NOMO-1 treated with DMSO at 0.1 percent for 48 hours (cell line): ENCODE measurements at regions not wholly inside any gene's neighbourhood (a gene's known extent, or its start where the extent isn't known, plus 50 kb on each side); places are given as distances from the start of the nearest gene placed in this dataset.

Experiments
- DNase-seq: peaks from one replicate; lab custom pipeline; 2025; ENCODE audit not compliant: unreplicated experiment; lab: John Stamatoyannopoulos, UW

GRCh38 chr12:75844049-75844770 is 187.4 kb downstream of the PHLDA1 start:
- DNase-seq, result no peak

DNA sequence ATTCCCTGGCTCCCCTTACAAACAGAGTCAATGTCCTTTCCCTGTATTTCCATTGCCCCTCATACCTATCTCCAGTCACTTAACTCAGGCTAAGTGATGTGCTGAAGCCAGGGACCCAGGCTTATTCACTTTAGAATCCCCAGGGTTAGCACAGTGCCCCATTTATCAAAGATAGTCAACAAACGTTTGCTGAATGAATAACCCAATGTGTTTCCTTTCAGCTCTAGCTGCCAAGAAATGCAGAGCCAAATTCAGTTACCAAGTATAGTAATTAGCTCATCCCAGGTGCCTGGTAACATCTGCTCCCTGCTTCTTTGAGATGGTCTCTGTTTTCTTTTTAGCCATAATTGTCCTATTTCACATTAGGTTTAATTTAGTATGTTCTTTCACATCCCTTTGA is 189.5 kb downstream of the PHLDA1 start:
- DNase-seq, result no peak

- DNase-seq, result no peak
Measured at GRCh38 chr12:75840994-75841355, 190.6 kb downstream of the PHLDA1 start.

- DNase-seq, result no peak
Measured at GRCh38 chr12:75838309-75838708, 193.3 kb downstream of the PHLDA1 start.

DNA sequence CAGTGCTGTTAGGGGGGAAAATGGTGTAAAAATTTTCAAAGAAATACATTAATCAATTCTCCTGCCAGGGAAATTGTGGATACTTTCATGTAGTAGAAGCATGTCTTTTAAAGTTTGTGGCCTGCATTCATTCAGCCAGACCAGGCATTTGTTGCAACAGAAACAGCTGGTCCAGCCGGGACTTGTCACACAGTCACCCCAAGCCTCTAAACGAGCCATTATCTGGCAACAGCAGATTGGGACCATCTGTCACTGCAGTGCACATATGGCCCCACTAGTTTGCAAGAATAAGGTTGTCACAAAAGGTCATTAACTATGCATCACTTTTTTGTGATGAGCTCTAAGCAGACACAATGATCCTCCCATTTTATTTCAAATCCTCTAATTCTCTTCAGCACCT is 193.9 kb downstream of the PHLDA1 start:
- no peak for DNase-seq

- DNase-seq, result no peak
Measured at GRCh38 chr12:75836533-75836932, 195.0 kb downstream of the PHLDA1 start.

DNA sequence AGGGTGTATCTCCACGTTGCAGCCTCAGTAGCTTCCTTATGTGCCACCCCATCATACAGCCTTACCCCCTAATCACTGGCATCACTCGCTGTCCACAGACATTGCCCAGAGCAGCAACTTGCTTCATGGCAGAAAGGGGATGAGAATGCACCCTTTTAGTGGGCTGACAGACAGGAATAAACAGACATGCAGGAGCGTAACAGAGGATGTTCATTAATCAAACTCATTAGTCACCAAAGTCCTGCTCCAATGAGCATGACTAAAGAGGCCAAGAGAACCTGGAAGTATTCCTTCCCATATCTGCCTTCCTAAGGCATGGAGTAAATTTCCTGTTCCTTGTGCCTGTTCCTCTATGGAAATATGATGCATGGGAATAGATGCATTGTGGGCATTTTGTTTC is 197.0 kb downstream of the PHLDA1 start:
- no peak for DNase-seq

DNA sequence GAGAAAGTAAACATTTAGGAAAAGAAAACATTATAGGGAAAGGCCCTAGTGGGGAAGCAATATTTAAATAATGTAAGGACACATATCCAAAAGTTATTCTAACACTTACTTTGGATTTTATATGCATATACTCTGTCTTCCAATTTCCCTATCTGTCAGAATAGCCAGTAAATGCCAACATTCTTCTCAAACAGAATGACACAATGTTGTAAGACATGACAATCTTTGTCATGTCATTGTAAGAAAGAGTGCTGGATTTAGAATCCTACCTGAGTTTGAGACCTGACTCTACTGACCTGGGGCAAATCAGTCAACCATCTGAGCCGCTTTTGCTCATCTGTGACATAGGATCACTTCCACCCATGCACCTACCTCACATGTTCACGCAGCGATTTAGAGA is 198.3 kb downstream of the PHLDA1 start:
- DNase-seq, result no peak

GRCh38 chr12:75831402-75831801 is 200.2 kb downstream of the PHLDA1 start:
- no peak for DNase-seq

GRCh38 chr12:75827061-75827460 is 204.5 kb downstream of the PHLDA1 start:
- no peak for DNase-seq

DNA sequence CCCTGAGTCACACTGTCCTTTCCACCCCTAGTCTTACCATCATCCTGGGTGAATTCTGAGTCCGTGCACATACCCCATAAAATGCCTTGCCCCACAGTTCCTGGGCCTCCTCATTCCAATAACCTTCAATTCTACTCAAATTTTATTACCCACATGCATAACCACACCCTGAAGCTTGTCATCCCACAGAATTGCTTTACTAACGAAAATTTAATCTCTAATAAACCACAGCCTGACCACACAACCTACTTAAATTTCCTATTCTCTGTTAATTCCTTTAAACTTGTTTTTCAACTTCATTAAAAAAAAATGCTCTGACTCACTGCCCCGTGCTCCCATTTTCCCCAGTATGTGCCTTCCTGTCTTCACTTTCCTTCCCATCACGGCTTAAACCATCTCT is 205.9 kb downstream of the PHLDA1 start:
- no peak for DNase-seq

DNA sequence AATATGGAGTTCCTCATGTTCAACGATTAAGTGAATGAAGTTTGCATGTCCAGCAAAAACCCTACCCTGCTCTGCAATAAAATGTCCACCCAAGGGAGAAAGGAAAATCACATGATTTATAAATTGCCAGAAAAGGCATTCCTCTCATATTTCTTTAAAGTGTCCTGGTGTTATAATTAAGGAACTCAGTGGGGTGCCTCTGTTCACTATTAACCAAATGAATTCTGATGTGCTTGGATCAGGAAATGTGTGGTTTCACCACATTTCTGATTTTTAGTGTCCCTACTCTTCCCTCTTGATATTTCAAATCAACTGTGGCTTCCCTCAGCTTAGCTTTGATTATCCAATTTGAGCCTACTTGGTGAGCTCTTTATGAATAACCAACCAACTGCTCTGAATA is 208.1 kb downstream of the PHLDA1 start:
- DNase-seq, result no peak

DNA sequence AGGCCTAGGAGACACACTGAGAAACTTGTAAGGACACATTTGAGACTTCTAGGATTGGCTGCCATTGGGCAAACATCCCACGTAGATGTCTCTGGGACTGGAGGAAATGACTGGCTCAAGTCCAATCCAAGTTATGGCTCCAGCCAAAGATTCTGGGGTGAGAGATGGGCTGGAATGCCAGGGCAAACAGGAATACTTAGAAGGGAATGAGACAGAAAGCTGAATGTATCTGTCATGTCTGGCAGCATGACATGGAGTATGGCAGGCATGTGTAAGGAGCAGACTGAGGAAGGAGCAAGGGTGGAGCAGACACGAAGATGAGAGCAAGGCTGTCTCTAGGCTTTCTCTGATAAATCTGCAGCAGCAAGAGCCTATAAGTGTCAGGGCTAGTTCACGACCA is 209.2 kb downstream of the PHLDA1 start:
- no peak for DNase-seq

GRCh38 chr12:75820848-75821578 is 210.6 kb downstream of the PHLDA1 start:
- DNase-seq, result no peak

GRCh38 chr12:75820071-75820470 is 211.5 kb downstream of the PHLDA1 start:
- DNase-seq, result no peak

- DNase-seq, result no peak
Measured at GRCh38 chr12:75819512-75819911, 212.1 kb downstream of the PHLDA1 start.

DNA sequence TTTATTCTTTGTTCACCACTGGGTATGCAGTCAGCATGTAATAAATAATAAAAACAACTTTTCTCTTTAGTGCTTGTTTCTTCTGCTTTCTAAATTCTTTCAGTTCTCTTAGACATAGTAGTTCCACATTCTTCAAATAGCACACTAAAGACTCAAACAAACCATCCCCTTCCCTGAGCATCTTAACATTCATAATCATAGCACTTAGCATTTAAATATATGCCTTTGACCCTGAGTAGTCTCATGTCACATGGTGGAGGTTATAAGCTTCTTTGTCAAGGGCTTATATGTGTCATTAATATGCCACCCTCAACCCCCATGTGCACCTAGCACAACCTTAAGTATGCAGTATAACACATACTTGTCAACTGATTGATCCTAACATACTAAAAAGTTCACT is 212.7 kb downstream of the PHLDA1 start:
- no peak for DNase-seq

DNA sequence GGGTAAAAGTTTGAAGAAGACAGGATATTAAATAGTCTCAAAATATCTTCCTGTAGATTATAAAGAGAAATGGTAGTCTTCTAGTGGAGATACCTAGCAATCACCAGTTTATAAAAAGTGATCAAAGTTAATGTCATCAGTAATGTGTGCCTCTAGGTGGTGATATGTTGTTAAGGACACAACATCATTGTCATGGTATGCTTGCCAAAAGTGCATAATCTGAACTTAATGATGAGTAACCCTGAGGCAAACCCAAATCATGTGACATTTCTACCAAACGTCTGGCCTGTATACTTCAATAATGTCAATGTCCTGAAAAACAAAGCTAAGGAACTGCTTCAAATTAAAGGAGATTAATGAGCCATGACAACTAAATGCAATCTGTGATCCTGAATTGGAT is 214.7 kb downstream of the PHLDA1 start:
- DNase-seq, result peak; percentile 8

DNA sequence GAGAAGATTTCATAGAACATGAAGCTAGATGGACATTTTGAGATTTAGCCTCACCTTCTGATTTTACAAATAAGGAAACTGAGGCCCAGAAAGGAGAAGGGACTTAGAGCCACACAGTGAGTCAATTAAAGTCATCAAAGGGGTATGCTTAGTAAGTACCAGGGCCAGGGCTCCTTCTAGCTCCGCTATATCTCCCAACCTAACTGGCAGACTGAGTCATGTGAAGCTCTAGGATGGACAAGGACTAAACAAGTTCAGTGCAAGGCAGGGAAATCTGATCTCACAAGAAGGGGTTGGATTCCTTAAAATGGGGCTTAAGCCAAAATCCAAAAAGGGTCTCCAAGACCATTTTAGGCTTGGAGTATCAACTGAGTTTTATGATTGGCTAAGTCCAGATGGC is 215.8 kb downstream of the PHLDA1 start:
- no peak for DNase-seq

- DNase-seq, result peak; percentile 23
Measured at GRCh38 chr12:75814851-75815754, 216.5 kb downstream of the PHLDA1 start.

DNA sequence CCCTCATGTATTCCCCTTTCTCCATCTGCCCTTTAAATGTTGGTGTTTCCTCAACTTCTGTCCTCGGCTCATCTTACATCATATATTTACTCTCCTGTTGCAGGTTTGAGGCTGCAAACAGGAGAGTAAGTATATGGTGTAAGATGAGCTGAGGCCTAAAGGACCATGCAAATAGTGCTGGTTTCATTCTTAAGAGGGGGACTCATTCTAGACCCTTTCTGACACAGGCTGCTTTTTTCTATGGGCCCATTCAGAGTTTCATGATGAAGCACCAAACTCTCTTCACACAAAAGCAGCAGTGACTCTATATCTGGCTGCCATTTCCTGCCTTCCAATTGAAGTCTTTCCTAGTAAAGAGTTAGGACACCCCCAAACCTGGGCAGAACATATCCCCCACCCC is 218.5 kb downstream of the PHLDA1 start:
- DNase-seq, result no peak
